Kidney (tissue), 13 donors: ENCODE measurements at regions not wholly inside any gene's neighbourhood (a gene's known extent, or its start where the extent isn't known, plus 50 kb on each side); places are given as distances from the start of the nearest gene placed in this dataset.

Experiments used
- DNase-seq, 5 donors: peaks; one replicate each; pipeline ENCODE4 v3.0.0-alpha.2; 2013 to 2020
- FAIRE-seq: peaks from 2 replicates; lab custom pipeline; 2012; peaks lifted over from hg19 to GRCh38; lab: Jason Lieb, UNC
- H3K27ac ChIP-seq, 2 donors: one replicate each; pipeline ENCODE4 v1.7.0; 2013; ENCODE audit warnings: low read depth in 2 of 2, low read length in 2 of 2, inconsistent platforms in 1 of 2
- H3K27me3 ChIP-seq: one replicate; pipeline ENCODE4 v1.7.1; 2013; ENCODE audit warnings: low read length, inconsistent platforms; ENCODE audit not compliant: control insufficient read depth, insufficient read depth
- H3K36me3 ChIP-seq, 3 donors: one replicate each; pipeline versions ENCODE4 v1.7.0 to v1.7.1; 2013; ENCODE audit warnings: low read length in 3 of 3, control low read depth in 1 of 3, inconsistent platforms in 1 of 3; ENCODE audit not compliant: insufficient read depth in 3 of 3, control insufficient read depth in 2 of 3
- H3K4me1 ChIP-seq, 3 donors: one replicate each; pipeline versions ENCODE4 v1.7.0 to v1.7.1; 2013; ENCODE audit warnings: low read length in 3 of 3, inconsistent platforms in 1 of 3, low read depth in 1 of 3; ENCODE audit not compliant: control insufficient read depth in 2 of 3, insufficient read depth in 2 of 3
- H3K4me3 ChIP-seq, 3 donors: one replicate each; pipeline versions ENCODE4 v1.7.0 to v1.8.1; 2013; ENCODE audit warnings: low read length in 3 of 3, control low read depth in 1 of 3, inconsistent platforms in 1 of 3
- H3K9ac ChIP-seq, 3 donors: one replicate each; pipeline versions ENCODE4 v1.7.0 to v1.7.1; 2013; ENCODE audit warnings: low read length in 3 of 3, control low read depth in 1 of 3, inconsistent platforms in 1 of 3
- H3K9me3 ChIP-seq, 3 donors: one replicate each; pipeline versions ENCODE4 v1.7.0 to v1.7.1; 2013; ENCODE audit warnings: low read length in 3 of 3, control low read depth in 1 of 3, inconsistent platforms in 1 of 3; ENCODE audit not compliant: control insufficient read depth in 2 of 3, insufficient read depth in 1 of 3
- CTCF ChIP-seq: IDR thresholded peaks from 3 replicates; pipeline ENCODE4 v1.5.1; 2012; ENCODE audit warnings: mild to moderate bottlenecking, moderate library complexity, borderline replicate concordance; ENCODE audit not compliant: insufficient read depth; ENCODE audit errors: extremely low read depth
- intact Hi-C: fragments of 100-400 bp; cut with DNase I; formaldehyde crosslinking; loops from one replicate; pipeline ENCODE4 v1.11.1; 2022
- donor health status: control.
- donor health status: control.
- donor health status: control.
- donor health status: control.
- donor health status: control.
- donor health status: DM: yes; HTN: yes; CAD: no.
- donor health status: Normal renal cell carcinoma (clear cell type).

GRCh38 chr14:100406505-100407131 lies 83.5 kb downstream of the SLC25A47 start:
- intact Hi-C loops: no loop called here
- Histone ChIP-seq H3K4me3 (no peak overlapping the region), H3K9me3 (no peaks in the 10 kb centered on the region), H3K27ac (no peak overlapping the region), H3K9ac (no peak overlapping the region), H3K4me1 (peaks cover 0 to 2% (median 0%) of the 10 kb centered on the region in 3 donors), H3K27me3 (no peaks in the 10 kb centered on the region), H3K36me3 (no peaks in the 10 kb centered on the region)
- DNase-seq (no peak), FAIRE-seq (no peak)
- no peak for TF ChIP-seq CTCF

GRCh38 chr14:100407376-100408102 lies 84.4 kb downstream of the SLC25A47 start:
- no peak for FAIRE-seq
- no peak for TF ChIP-seq CTCF
- DNase-seq: no peak
- H3K36me3 ChIP-seq: no peaks in the 10 kb centered on the region
- no peak overlapping the region for H3K4me3 ChIP-seq
- no peaks in the 10 kb centered on the region for H3K27me3 ChIP-seq
- intact Hi-C loops: no loop called here
- H3K4me1 ChIP-seq: peaks cover 0 to 2% (median 0%) of the 10 kb centered on the region in 3 donors
- H3K9ac ChIP-seq: no peak overlapping the region
- H3K9me3 ChIP-seq: no peaks in the 10 kb centered on the region
- no peak overlapping the region for H3K27ac ChIP-seq

DNA sequence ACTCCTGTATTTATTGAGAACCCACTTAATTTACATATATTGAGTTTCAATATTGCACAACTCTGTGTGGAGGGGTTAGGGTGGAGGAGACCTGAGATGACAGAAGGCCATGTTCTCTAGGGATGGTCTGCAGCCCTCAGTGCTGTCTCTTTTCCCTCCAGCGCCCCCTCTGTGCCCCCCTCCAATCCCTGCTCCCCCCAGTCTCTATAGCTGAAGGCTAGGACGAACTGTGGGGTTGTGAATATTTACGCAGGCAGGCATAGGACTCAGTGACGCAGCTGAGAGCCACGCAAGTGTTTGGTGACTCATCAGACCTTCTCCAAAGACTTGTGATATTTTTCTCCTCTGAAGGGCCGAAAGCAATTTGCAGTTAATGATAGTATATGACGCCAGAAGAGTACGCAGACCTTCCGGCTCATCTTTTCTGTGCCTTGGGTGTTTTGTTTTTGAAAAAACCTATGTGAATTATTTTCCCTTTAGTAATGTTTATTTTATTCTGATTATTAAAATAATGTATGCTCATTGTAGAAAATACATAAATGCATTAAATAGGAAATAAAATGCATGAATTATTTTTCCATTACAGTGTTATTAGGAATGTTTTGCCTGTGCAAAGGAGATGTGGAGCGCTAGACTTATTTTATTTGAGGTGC lies 85.3 kb downstream of the SLC25A47 start:
- Histone ChIP-seq H3K9ac (no peak overlapping the region), H3K4me3 (no peak overlapping the region), H3K4me1 (peaks cover 0 to 2% (median 0%) of the 10 kb centered on the region in 3 donors), H3K27ac (no peak overlapping the region), H3K36me3 (no peaks in the 10 kb centered on the region), H3K9me3 (no peaks in the 10 kb centered on the region), H3K27me3 (no peaks in the 10 kb centered on the region)
- TF ChIP-seq CTCF: no peak
- DNase-seq (no peak), FAIRE-seq (no peak)
- intact Hi-C loops: no loop called here
